Cardiac muscle cell (in vitro differentiated cells and primary cell): ENCODE measurements at regions not wholly inside any gene's neighbourhood (a gene's known extent, or its start where the extent isn't known, plus 50 kb on each side); places are given as distances from the start of the nearest gene placed in this dataset.
"Not testable (repeated sequence)": the region's sequence is repeated elsewhere in the genome, so short reads cannot be mapped to it uniquely, and the experiment has no call there.

ENCODE experiments used
- DNase-seq, 2 donors: peaks; one replicate each; pipeline versions ENCODE4 v3.0.0 to v3.0.0-alpha.2; 2010 to 2017; ENCODE audit warnings: low read depth in 1 of 2, low spot score in 1 of 2
- H3K27ac ChIP-seq: fragments of 200-600 bp; sonication (generic); 2 replicates; pipeline ENCODE4 v1.5.1; 2016
- H3K27me3 ChIP-seq: fragments of 200-600 bp; sonication (generic); 2 replicates; pipeline ENCODE4 v1.6.0; 2016; ENCODE audit warnings: control low read depth
- H3K36me3 ChIP-seq: fragments of 200-600 bp; sonication (generic); 2 replicates; pipeline ENCODE4 v1.5.1; 2016; ENCODE audit warnings: control low read depth
- H3K4me1 ChIP-seq: fragments of 200-600 bp; sonication (generic); 2 replicates; pipeline ENCODE4 v1.8.1; 2017; ENCODE audit warnings: low read depth, mild to moderate bottlenecking, mixed run types
- H3K4me3 ChIP-seq: fragments of 200-600 bp; sonication (generic); 2 replicates; pipeline ENCODE4 v1.5.1; 2016; ENCODE audit warnings: mild to moderate bottlenecking
- H3K9me3 ChIP-seq: fragments of 200-600 bp; sonication (generic); 2 replicates; pipeline ENCODE4 v1.5.1; 2017; ENCODE audit warnings: low read depth, mild to moderate bottlenecking, control low read depth
- TF ChIP-seq, protein P1 (sequence below): IDR thresholded peaks from 2 replicates; pipeline ENCODE4 v1.5.1; 2012; ENCODE audit warnings: low read depth, mild to moderate bottlenecking, low read length

DNA sequence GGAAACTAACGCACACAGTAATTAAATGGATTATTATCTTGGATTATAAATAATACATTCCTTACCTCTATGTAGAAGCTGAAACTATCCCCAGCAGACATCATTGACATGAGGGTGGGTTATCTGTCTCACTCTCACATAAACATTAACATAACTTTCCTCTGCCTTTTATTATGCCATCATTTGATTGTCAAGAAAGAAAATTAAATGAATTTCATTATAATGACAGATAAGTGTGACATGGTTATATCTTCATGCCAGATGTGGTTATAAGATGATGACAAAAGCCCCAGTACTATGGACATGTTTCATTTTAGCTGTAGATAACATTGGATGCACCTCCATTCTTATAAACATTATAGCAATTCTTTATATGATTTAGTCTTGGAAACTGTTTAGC is 476.5 kb downstream of the KCNT2 start:
- Histone ChIP-seq H3K36me3 (no peaks in the 10 kb centered on the region), H3K4me3 (no peak overlapping the region), H3K27me3 (no peaks in the 10 kb centered on the region), H3K4me1 (no peaks in the 10 kb centered on the region), H3K9me3 (no peaks in the 10 kb centered on the region), H3K27ac (no peak overlapping the region)
- DNase-seq = no peak
- TF ChIP-seq, protein P1, sequence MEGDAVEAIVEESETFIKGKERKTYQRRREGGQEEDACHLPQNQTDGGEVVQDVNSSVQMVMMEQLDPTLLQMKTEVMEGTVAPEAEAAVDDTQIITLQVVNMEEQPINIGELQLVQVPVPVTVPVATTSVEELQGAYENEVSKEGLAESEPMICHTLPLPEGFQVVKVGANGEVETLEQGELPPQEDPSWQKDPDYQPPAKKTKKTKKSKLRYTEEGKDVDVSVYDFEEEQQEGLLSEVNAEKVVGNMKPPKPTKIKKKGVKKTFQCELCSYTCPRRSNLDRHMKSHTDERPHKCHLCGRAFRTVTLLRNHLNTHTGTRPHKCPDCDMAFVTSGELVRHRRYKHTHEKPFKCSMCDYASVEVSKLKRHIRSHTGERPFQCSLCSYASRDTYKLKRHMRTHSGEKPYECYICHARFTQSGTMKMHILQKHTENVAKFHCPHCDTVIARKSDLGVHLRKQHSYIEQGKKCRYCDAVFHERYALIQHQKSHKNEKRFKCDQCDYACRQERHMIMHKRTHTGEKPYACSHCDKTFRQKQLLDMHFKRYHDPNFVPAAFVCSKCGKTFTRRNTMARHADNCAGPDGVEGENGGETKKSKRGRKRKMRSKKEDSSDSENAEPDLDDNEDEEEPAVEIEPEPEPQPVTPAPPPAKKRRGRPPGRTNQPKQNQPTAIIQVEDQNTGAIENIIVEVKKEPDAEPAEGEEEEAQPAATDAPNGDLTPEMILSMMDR = no peak

DNA sequence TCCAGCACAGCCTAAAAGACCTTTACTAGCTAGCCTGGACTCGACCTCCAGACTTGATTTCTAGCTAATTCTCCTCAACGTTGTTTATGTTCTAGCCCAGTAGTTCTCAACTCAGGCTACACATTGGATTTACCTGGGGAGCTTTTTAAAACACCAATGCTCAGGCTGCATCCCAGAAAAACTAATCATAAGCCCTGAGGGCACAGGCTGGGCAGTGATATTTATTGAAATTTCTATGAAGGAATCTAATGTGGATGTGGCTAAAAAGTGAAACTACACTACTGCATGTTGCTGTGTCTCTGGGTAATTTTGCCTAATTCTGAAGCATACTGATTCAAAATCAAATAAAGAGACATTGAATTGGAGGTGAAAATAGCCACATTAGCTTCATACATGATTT is 479.4 kb downstream of the KCNT2 start:
- no peaks in the 10 kb centered on the region for H3K4me1 ChIP-seq
- no peak overlapping the region for H3K27ac ChIP-seq
- H3K9me3 ChIP-seq = no peaks in the 10 kb centered on the region
- TF ChIP-seq, protein P1 = no peak
- H3K36me3 ChIP-seq = no peaks in the 10 kb centered on the region
- no peaks in the 10 kb centered on the region for H3K27me3 ChIP-seq
- H3K4me3 ChIP-seq = no peak overlapping the region
- DNase-seq = no peak

DNA sequence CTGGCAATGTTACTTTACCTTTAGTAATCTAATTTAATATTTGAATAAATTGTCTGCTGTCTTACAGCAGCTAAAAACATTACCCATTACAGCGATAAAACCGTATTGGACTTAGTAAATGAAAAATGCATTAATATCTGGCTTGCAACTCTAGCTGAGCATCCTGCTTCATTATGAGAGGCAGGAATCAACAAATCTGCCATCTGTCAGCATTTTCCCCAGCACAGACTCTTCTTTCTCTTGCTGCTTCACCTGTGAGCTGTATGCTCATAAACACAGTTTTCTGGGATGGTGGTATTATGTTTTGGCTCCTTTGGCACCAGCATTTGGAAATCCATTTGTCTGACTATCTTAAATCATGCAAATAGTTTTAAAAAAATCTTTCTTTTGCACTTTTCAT is 487.1 kb downstream of the KCNT2 start:
- Histone ChIP-seq H3K4me3 (no peak overlapping the region), H3K27me3 (no peaks in the 10 kb centered on the region), H3K4me1 (no peaks in the 10 kb centered on the region), H3K36me3 (no peaks in the 10 kb centered on the region), H3K9me3 (no peaks in the 10 kb centered on the region), H3K27ac (no peak overlapping the region)
- DNase-seq = no peak
- TF ChIP-seq, protein P1 = no peak

DNA sequence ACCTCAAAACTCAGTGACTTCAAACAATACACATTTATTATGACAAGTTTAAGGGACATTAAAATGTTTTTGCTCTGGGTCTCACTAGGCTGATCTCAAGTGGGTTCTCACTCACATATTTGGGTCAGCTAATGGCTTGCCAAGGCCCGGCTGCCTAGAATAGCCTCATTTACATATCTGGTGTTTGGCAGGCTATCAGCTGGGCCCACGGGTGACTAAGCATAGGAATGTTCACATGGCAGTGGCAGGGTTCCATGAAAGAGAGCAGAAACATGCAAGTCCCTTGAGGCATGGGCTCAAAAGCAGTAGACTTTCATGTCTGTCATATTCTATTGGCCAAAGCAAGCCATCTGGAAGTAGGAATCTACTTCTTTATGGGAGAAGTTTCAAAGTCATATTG is 492.6 kb downstream of the KCNT2 start:
- H3K36me3 ChIP-seq = no peaks in the 10 kb centered on the region
- no peaks in the 10 kb centered on the region for H3K4me1 ChIP-seq
- H3K27me3 ChIP-seq = no peaks in the 10 kb centered on the region
- peak; percentile 40 to 75 for DNase-seq
- TF ChIP-seq, protein P1 = no peak
- no peaks in the 10 kb centered on the region for H3K9me3 ChIP-seq
- H3K4me3 ChIP-seq = no peak overlapping the region
- H3K27ac ChIP-seq = no peak overlapping the region

DNA sequence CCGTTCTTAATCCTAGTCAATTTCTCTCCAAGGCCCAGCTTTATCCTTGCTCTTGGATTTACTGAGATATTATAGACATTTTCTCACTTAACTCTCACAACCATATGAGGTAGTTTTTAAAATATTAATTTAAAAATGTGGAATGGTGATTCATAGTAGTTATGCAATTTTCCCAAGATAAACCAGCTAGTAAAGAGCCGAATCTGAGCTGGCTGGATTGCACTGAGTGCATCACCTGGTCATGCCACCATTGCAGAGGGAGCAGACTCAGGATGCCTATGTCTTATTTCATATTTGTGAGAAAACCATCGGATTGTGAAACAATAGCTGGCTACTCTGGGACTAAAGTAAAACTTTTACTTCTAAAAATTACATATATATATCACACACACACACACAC is 494.0 kb downstream of the KCNT2 start:
- Histone ChIP-seq H3K27me3 (no peaks in the 10 kb centered on the region), H3K27ac (no peak overlapping the region), H3K4me3 (no peak overlapping the region), H3K36me3 (no peaks in the 10 kb centered on the region), H3K9me3 (no peaks in the 10 kb centered on the region), H3K4me1 (no peaks in the 10 kb centered on the region)
- TF ChIP-seq, protein P1 = no peak
- peak in 1 of 2 donors; percentile 35 for DNase-seq

DNA sequence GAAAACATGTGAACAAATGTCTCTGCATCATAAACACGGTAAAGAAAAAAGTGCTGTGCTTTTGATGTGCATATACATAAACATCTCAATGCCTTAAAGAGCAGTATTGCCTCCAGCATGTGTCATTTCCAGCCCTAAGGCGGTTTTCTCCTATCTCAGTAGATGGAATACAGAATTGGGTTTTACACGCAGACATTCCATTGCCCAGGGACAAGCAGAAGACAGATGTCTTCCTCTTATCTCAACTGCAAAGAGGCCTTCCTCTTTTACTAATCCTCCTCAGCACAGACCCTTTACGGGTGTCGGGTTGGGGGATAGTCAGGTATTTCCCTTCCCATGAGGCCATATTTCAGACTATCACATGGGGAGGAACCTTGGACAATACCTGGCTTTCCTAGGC is 499.2 kb downstream of the KCNT2 start:
- not testable (repeated sequence) for H3K4me3 ChIP-seq, H3K4me1 ChIP-seq, DNase-seq, H3K36me3 ChIP-seq, H3K27ac ChIP-seq, H3K27me3 ChIP-seq, H3K9me3 ChIP-seq
